ENCODE measurements at regions not wholly inside any gene's neighbourhood (a gene's known extent, or its start where the extent isn't known, plus 50 kb on each side); places are given as distances from the start of the nearest gene placed in this dataset.
"Not testable (repeated sequence)": the region's sequence is repeated elsewhere in the genome, so short reads cannot be mapped to it uniquely, and the experiment has no call there.

- TF ChIP-seq CTCF (IDR thresholded peaks at IDR 0.05); ATF1 (CRISPR knock-in tag; IDR thresholded peaks at IDR 0.05); ZNF416 (CRISPR knock-in tag; IDR thresholded peaks at IDR 0.05); ZNF263 (CRISPR knock-in tag; IDR thresholded peaks at IDR 0.05; ENCODE audit: low read depth); USF1 (CRISPR knock-in tag; IDR thresholded peaks at IDR 0.05); HMGXB4 (CRISPR knock-in tag; IDR thresholded peaks at IDR 0.05); ESRRA (CRISPR knock-in tag; IDR thresholded peaks at IDR 0.05; ENCODE audit: borderline replicate concordance); RELA (CRISPR knock-in tag; IDR thresholded peaks at IDR 0.05; ENCODE audit: borderline replicate concordance): not testable (repeated sequence)
Measured at GRCh38 chr15:22371246-22371834, 87.4 kb upstream of the GOLGA6L22 start.

Measured in WTC11 (cell line).